Neural progenitor cell (in vitro differentiated cells): ENCODE measurements at regions not wholly inside any gene's neighbourhood (a gene's known extent, or its start where the extent isn't known, plus 50 kb on each side); places are given as distances from the start of the nearest gene placed in this dataset.

ENCODE experiments used
- EZH2 ChIP-seq: fragments of 200-600 bp; sonication (generic); IDR thresholded peaks from 2 replicates; pipeline ENCODE4 v1.6.1; 2017; ENCODE audit warnings: antibody characterized with exemption, mild to moderate bottlenecking, moderate library complexity
- TF ChIP-seq, protein P1 (sequence below): fragments of 200-600 bp; sonication (generic); IDR thresholded peaks from 2 replicates; pipeline ENCODE4 v1.5.1; 2017; ENCODE audit warnings: antibody characterized with exemption, mild to moderate bottlenecking

DNA sequence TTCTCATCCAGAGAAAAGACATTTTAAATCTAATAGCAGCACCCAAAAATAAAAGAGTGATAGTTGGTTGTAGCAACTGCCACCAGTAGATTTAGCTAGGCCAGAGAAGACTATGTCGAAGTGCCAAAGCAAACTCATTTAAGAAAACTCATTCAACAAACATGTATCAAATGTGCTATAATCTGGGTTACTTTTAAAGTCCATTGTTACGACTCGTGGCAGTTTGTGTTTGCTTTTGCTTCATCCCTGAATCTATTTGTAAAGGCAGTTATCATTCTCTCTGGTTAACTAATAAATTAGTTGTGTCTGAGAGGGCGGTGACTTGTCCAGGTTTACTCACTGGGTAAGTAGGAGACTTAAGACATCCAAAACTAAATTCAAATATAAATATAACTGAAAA lies 159.4 kb downstream of the ZIC4 start:
- TF ChIP-seq, protein P1, sequence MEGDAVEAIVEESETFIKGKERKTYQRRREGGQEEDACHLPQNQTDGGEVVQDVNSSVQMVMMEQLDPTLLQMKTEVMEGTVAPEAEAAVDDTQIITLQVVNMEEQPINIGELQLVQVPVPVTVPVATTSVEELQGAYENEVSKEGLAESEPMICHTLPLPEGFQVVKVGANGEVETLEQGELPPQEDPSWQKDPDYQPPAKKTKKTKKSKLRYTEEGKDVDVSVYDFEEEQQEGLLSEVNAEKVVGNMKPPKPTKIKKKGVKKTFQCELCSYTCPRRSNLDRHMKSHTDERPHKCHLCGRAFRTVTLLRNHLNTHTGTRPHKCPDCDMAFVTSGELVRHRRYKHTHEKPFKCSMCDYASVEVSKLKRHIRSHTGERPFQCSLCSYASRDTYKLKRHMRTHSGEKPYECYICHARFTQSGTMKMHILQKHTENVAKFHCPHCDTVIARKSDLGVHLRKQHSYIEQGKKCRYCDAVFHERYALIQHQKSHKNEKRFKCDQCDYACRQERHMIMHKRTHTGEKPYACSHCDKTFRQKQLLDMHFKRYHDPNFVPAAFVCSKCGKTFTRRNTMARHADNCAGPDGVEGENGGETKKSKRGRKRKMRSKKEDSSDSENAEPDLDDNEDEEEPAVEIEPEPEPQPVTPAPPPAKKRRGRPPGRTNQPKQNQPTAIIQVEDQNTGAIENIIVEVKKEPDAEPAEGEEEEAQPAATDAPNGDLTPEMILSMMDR = no peak
- no peak for TF ChIP-seq EZH2
